H1 (cell line): ENCODE measurements at regions not wholly inside any gene's neighbourhood (a gene's known extent, or its start where the extent isn't known, plus 50 kb on each side); places are given as distances from the start of the nearest gene placed in this dataset.

Source experiments
- ATF3 ChIP-seq: IDR thresholded peaks from 2 replicates; pipeline ENCODE4 v1.6.1; 2011; ENCODE audit warnings: low read depth, mild to moderate bottlenecking, low read length; ENCODE audit not compliant: insufficient read depth
- CBX5 ChIP-seq: fragments of 300-800, 300-1000 bp; sonication (generic); IDR thresholded peaks from 2 replicates; pipeline ENCODE4 v1.7.1; 2016; ENCODE audit warnings: antibody characterized with exemption, low read length, low read depth
- CEBPB ChIP-seq: IDR thresholded peaks from 2 replicates; pipeline ENCODE4 v1.6.1; 2012; ENCODE audit warnings: low read depth, low read length
- CHD2 ChIP-seq: IDR thresholded peaks from 2 replicates; pipeline ENCODE4 v1.6.1; 2012; ENCODE audit warnings: low read length, improper control_type of control experiment
- CHD7 ChIP-seq: fragments of 300-600 bp; sonication (generic); IDR thresholded peaks from 2 replicates; pipeline ENCODE4 v1.7.1; 2012; ENCODE audit warnings: low read length, moderate library complexity, mild to moderate bottlenecking, inconsistent platforms; ENCODE audit not compliant: insufficient replicate concordance
- CREB1 ChIP-seq: IDR thresholded peaks from 2 replicates; pipeline ENCODE4 v1.6.1; 2012; ENCODE audit warnings: inconsistent platforms
- CTBP2 ChIP-seq: IDR thresholded peaks from 2 replicates; pipeline ENCODE4 v1.7.0; 2011; ENCODE audit warnings: borderline replicate concordance, mild to moderate bottlenecking, moderate library complexity, mixed read lengths, low read length; ENCODE audit not compliant: insufficient read depth, insufficient read length
- EZH2 ChIP-seq: fragments of 200-600 bp; sonication (generic); IDR thresholded peaks from 2 replicates; pipeline ENCODE4 v1.7.1; 2012; ENCODE audit warnings: low read depth, mild to moderate bottlenecking, moderate library complexity, low read length, inconsistent platforms; ENCODE audit not compliant: severe bottlenecking
- POU5F1 ChIP-seq: IDR thresholded peaks from 2 replicates; pipeline ENCODE4 v1.6.1; 2011; ENCODE audit warnings: low read depth, mild to moderate bottlenecking, low read length, moderate library complexity
- RNF2 ChIP-seq: fragments of 200-900, 300-1000 bp; sonication (generic); IDR thresholded peaks from 2 replicates; pipeline ENCODE4 v1.7.1; 2016; ENCODE audit warnings: borderline replicate concordance, low read depth, mild to moderate bottlenecking, antibody characterized with exemption, low read length; ENCODE audit not compliant: poor library complexity, severe bottlenecking; ENCODE audit errors: missing control alignments
- SUZ12 ChIP-seq: fragments of 200-600 bp; sonication (generic); IDR thresholded peaks from 2 replicates; pipeline ENCODE4 v1.6.1; 2012; ENCODE audit warnings: mild to moderate bottlenecking, inconsistent platforms, low read length, moderate library complexity, mixed read lengths

DNA sequence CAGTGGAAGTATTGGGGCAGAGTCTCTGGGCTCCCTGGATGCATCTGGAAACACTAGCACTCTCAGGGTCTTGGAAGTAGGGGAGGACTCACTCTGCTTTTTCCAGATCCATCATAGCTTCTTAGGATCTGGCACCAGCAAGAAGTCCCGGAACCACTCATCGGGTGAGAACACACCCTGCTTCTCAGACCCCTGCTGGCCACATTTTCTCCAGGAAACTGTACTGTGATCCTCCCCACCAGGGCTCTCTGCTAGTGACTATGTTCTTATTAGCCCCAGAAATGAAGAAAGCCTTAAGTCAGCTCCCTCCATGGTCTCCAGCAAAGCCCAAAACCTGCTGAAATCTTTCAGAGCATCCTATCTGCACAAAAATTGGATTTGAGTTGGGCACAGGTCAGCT lies 197.3 kb upstream of the GADL1 start (continued):
- TF ChIP-seq CHD7 (no peak), RNF2 (no peak), CREB1 (no peak), CHD2 (no peak), CEBPB (no peak), POU5F1 (no peak), CBX5 (no peak), EZH2 (no peak), SUZ12 (no peak), ATF3 (no peak), CTBP2 (no peak)
- TF ChIP-seq, all 59 proteins: peak for 0
